DMS53 treated with DMSO at 0.1 percent for 48 hours (cell line): ENCODE measurements at regions not wholly inside any gene's neighbourhood (a gene's known extent, or its start where the extent isn't known, plus 50 kb on each side); places are given as distances from the start of the nearest gene placed in this dataset.

ENCODE experiments used
- DNase-seq: peaks from one replicate; lab custom pipeline; 2025; ENCODE audit not compliant: unreplicated experiment; lab: John Stamatoyannopoulos, UW

DNA sequence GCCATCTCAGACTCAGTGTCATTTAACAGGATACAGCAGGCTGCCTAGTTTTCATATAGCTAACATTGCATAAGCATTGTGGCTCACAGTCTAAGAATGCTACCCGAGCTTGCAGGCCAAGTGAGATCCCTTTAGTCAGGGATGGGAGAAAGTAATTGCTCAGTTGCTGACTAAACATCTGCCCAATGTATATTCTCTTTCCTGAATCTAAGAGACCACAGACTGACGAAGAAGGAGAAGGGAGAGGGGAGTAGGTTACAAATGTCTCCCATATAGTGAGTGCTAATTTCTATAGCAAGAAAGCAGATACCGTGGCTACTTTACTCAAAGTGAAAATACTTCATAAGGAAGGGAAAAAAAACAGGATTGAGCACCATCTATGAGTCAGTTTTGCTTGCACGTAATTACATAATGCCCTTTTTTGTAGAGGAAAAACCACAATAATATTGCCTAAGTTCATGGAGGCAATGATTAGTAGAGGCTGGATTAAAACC, 453.9 kb downstream of the COG6 start:
- DNase-seq = no peak

- no peak for DNase-seq
Measured at GRCh38 chr13:40113643-40114304, 458.3 kb downstream of the COG6 start.

DNA sequence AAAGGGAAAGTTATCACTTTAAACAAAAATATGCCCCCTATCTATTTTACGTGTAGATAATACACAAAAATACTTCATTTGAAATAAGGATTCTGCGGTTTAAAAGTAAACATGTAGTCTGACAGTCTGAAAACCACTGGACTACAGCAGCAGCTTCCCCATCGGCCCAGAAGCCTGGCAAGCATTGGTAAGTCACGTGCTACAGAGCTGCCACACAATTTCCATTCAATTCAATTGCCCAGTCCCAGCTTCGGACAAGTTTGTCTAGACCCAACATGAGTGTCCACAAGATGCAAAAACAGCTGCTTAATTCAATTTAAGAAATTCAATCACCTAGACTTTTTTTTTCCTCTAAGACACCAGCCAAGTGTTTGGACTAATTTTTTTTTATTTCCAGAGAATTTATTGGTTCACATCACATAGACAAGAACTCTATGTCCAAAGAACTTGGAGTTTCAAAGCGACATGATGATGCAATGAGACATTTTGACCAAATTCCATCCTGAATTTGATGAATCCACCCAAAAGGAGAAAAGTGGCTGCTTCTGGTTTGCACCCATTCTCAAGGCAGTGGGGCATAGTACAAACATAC, 458.9 kb downstream of the COG6 start:
- DNase-seq = no peak

- DNase-seq = no peak
Measured at GRCh38 chr13:40115426-40115825, 460.0 kb downstream of the COG6 start.

- DNase-seq = peak; percentile 82
Measured at GRCh38 chr13:40116008-40116407, 460.5 kb downstream of the COG6 start.

GRCh38 chr13:40118337-40118736, 462.9 kb downstream of the COG6 start:
- no peak for DNase-seq

- DNase-seq = no peak
Measured at GRCh38 chr13:40119852-40120251, 464.4 kb downstream of the COG6 start.

DNA sequence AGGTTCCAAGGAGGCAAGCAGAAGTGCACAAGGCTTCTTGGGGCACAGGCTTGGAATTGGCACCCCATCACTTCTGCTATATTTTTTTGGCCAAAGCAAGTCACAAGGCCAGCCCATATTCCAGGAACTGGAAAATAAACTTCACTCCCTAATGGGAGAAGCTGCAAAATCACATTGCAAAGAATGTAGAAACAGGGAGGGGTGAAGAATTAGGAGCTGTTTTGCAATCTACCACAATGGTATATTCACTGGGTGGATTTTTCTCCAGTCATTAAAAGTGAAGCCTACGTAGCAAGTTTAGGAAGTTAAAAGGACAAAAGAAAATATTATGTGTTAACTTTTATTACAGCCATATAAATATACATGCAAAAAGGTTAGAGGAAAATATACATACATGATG, 464.8 kb downstream of the COG6 start:
- no peak for DNase-seq

DNA sequence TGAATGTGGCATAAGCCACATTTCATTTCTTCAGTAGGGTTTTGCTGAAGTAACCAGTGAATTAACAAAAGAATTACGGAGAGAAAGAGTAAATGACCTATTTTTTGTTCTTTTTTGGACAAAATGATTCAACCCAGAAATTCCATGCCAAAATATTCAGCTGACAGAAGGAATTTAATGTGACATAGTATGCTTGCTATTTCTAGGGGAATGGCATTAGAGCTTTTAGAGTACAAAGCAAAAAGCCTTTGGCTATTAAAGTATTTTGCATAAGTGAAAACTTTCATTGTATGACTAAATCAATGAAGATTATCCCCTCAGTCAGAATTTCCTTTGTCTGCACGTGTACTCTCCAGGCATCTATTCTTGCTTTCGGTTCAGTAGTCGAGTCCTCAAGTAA, 465.3 kb downstream of the COG6 start:
- DNase-seq = no peak

DNA sequence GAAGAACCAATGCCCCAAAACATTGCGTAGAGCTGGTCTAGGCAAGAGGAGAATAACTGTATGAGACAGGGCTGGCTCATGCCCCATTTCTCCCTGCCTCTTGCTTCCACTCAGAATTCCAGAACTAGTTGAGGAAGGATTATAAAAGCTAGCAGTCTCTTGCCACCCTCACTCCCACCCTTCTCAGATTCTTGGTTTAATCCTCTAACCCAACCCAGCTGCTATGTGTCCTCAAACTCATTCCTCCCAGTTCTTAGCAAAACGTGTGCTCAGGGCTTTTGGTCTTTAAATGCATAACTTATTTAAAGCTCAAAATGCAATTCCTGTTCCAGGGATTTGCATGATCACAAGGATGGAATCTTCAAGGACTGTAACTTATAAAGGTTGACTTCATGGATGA, 466.3 kb downstream of the COG6 start:
- DNase-seq = no peak

DNA sequence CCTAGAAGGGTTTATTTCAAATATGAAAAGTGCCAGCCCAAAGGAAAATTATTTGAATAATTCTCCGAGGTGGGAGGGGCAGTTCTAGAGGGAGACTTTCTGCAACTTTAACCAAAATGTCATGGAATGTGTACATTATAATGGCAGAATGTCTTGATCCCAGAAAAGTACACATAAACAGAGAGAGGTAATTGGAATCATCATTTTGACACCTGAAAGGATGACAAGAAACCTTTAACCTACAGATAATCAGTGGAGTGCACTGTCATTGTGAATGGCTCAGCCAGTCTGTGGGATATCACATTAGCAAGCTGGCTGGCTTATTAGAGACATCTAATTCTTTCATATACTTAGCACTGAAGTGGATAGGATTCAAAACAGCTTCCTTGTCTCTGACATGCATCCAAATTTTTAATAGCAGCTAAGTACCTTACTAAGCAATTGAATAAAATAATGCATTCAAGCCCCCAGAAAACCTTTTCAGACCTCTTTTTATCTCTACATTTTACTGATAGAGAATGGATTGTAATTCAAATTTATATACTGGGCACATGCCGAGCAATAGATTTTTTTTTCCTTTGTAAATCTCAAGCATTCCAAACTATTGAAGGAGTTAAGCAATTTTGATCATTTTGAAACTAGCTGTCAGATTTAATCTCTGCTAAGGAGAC, 468.6 kb downstream of the COG6 start:
- DNase-seq = no peak

- DNase-seq = no peak
Measured at GRCh38 chr13:40124633-40125015, 469.2 kb downstream of the COG6 start.

- no peak for DNase-seq
Measured at GRCh38 chr13:40125336-40125735, 469.9 kb downstream of the COG6 start.

DNA sequence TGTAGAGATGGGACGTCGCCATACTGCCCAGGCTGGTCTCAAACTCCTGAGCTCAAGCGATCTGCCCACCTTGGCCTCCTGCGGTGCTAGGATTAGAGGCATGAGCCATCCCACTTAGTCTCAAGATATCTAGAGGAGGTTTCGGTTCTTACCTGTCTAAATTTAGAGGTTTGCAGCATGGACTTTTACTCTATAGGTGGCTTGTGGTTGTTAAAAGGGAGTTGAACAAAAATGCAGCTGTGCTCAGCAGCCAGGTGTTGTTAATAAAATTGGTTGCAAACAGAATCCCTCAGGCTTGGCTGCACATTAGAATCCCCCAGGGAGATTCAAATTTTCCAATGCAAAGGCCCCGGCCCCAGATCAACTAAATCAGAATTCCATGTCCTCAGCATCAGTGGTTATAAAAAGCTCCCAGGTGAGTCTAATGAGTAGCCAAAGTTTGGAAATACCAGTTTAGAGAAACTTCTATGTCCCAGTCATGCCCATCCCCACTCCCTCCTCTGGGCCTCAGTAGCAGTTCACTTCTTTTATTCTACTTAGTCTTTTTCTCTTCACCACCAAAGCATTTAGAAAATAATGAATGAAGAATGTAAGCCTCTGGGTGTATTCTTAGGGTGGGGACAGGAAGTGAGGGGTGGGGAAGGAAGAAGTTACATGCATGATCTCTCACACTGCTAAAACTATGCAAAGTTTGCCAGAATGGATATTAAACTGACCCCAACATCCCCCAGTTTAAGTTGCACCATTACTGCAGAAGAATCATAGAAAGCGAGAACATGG, 471.0 kb downstream of the COG6 start:
- DNase-seq = no peak

DNA sequence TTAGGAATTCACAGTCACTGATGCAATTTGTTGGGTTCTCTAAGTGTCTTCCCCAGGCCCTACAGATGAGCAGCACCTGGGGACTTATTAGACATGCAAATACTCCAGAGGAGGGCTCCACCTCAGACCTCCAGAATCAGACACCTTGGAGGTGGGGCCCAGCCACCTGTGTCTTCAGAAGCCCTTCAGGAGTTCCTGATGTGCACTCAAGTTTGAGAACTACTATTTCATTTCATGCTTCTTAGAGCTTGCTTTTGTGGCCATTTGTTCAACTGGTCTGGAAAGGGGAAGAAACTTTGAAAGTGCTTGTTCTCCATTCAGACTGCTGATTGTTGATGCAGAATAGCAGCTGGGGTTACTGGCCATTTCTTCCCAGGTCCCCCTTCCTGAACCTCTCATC, 472.0 kb downstream of the COG6 start:
- no peak for DNase-seq

- no peak for DNase-seq
Measured at GRCh38 chr13:40127925-40128324, 472.5 kb downstream of the COG6 start.

DNA sequence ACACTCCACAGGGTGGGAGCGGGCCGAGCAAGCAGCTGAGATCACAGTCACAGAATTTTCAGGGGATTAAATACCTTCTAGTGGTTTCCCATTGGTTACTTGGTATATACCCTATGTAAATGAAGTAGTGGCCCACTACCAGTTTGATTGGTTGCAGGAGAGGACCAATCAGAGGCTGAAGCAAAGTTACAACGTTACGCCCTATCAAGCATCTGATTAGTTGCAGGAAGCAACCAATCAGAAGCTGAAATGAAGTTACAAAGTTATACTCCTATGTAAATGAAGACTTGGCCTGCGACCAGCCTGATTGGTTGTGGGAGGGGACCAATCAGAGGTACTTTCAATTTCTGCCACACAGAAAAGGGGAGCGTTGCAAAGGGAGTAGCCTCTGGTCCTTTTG, 474.0 kb downstream of the COG6 start:
- DNase-seq = no peak

DNA sequence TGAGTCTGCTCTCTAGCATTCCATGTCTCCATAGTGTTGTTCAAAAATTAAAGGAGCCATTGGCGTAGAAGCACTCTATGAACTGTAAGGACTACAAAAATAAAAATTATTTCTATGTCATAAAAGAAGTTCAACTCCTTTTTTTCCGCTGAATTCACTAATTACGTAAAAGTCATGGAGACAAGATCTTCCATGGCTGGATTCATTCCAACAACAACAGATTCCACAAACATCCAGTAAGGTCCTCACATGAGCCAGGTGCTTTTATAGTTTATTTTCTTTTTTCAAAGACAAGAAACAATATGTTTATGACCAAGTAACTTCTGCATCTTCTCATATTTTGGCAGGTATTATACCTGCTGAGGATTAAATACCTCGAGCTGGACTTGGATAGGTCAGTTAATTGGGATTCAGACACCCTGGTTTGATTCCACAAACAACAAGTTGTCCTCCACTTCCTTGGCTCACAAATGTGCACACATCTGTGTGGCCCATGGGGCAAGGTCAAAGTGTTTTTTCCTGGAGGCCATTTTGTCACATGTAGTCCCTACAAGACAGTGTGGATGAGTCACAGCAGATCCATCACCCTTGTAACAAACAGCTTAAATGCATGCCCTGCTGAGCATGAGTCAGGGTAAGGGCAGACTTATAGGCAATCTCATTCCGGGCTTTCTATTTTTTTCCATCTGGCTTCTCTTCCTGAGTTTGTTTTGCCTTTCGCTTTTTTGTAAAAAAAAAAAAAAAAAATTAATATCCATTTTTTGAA, 475.6 kb downstream of the COG6 start:
- peak; percentile 27 for DNase-seq

DNA sequence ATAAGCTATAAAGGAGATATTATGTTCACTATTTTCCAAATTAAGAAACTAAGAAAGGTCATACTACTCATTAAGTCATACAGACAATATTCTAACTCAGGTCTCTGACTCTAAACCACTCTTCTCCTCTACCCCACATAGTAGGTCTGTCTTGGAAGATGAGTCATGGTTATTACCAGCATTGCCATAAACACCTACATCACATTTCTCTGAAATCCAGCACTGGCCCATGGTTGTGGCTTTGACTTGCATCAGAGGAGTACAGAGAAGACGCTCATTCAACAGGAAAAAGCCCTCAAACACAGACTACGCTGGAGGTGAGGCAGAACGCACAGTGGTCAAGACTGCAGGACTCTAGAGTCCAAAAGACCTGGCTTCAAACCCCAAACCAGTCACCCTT, 476.8 kb downstream of the COG6 start:
- DNase-seq = no peak

GRCh38 chr13:40136896-40137295, 481.4 kb downstream of the COG6 start:
- no peak for DNase-seq

GRCh38 chr13:40137400-40137799, 481.9 kb downstream of the COG6 start:
- no peak for DNase-seq
